GM20000 (cell line): ENCODE measurements at regions not wholly inside any gene's neighbourhood (a gene's known extent, or its start where the extent isn't known, plus 50 kb on each side); places are given as distances from the start of the nearest gene placed in this dataset.

ENCODE experiments used
- DNase-seq: peaks from one replicate; pipeline ENCODE4 v3.0.0; 2012; ENCODE audit warnings: low spot score
- CTCF ChIP-seq: IDR thresholded peaks from 2 replicates; pipeline ENCODE4 v1.5.1; 2012; ENCODE audit warnings: mild to moderate bottlenecking, control low read depth; ENCODE audit errors: extremely low read depth, missing control alignments

GRCh38 chr3:4119119-4119518, 184.1 kb upstream of the SETMAR start:
- no peak for TF ChIP-seq CTCF
- DNase-seq = no peak

GRCh38 chr3:4125576-4125975, 177.6 kb upstream of the SETMAR start:
- no peak for TF ChIP-seq CTCF
- DNase-seq = no peak

- TF ChIP-seq CTCF = no peak
- DNase-seq = no peak
Measured at GRCh38 chr3:4138150-4138785, 164.9 kb upstream of the SETMAR start.

GRCh38 chr3:4138786-4139431, 164.3 kb upstream of the SETMAR start:
- no peak for TF ChIP-seq CTCF
- DNase-seq = no peak

- no peak for TF ChIP-seq CTCF
- no peak for DNase-seq
Measured at GRCh38 chr3:4139462-4140140, 163.6 kb upstream of the SETMAR start.

GRCh38 chr3:4140921-4141320, 162.2 kb upstream of the SETMAR start:
- no peak for DNase-seq
- no peak for TF ChIP-seq CTCF

- TF ChIP-seq CTCF = no peak
- no peak for DNase-seq
Measured at GRCh38 chr3:4147556-4148118, 155.5 kb upstream of the SETMAR start.
